Esophagus squamous epithelium (tissue), 5 donors: ENCODE measurements at regions not wholly inside any gene's neighbourhood (a gene's known extent, or its start where the extent isn't known, plus 50 kb on each side); places are given as distances from the start of the nearest gene placed in this dataset.

Source experiments
- DNase-seq: peaks from one replicate; lab custom pipeline; 2025; lab: John Stamatoyannopoulos, UW
- H3K27ac ChIP-seq, 4 donors: fragments of 200-600 bp; sonication (generic); one replicate each; pipeline ENCODE4 v1.5.1; 2016 to 2019; ENCODE audit warnings: mild to moderate bottlenecking in 1 of 4
- H3K27me3 ChIP-seq, 4 donors: fragments of 200-600 bp; sonication (generic); 1 replicate in 3 of 4; 2 replicates in 1 of 4; pipeline versions ENCODE4 v1.5.1 to v1.6.0; 2017 to 2021; ENCODE audit warnings: antibody characterized with exemption in 1 of 4
- H3K36me3 ChIP-seq, 3 donors: fragments of 200-600 bp; sonication (generic); one replicate each; pipeline ENCODE4 v1.5.1; 2016 to 2019
- H3K4me1 ChIP-seq, 3 donors: fragments of 200-600 bp; sonication (generic); one replicate each; pipeline ENCODE4 v1.5.1; 2017 to 2019
- H3K4me3 ChIP-seq, 4 donors: fragments of 200-600 bp; sonication (generic); 1 replicate in 3 of 4; 2 replicates in 1 of 4; pipeline ENCODE4 v1.5.1; 2016 to 2019; ENCODE audit warnings: mild to moderate bottlenecking in 2 of 4, moderate library complexity in 1 of 4
- H3K9me3 ChIP-seq, 3 donors: fragments of 200-600 bp; sonication (generic); one replicate each; pipeline ENCODE4 v1.5.1; 2016 to 2019
- POLR2A ChIP-seq, 4 donors: fragments of 450-650 bp; IDR thresholded peaks; one replicate each; pipeline ENCODE4 v1.6.1; 2017; ENCODE audit warnings: antibody characterized with exemption in 4 of 4, mild to moderate bottlenecking in 4 of 4, moderate library complexity in 3 of 4
- WGBS, 2 donors: methylation state at CpG; one replicate each; pipeline ENCODE4 v1.1.5; 2018; 5-methylcytosine and 5-hydroxymethylcytosine counted together
- intact Hi-C: fragments of 100-400 bp; cut with DNase I; formaldehyde crosslinking; loops from one replicate; pipeline ENCODE4 v1.15.0; 2022
- TF ChIP-seq, protein P1 (sequence below), 6 experiments: fragments of 450-650 bp in 4 of 6; fragments of 200-600 bp in 2 of 6; sonication (generic) in 2 of 6; IDR thresholded peaks; one replicate each; pipeline ENCODE4 v1.5.1; 2016 to 2019; ENCODE audit warnings: antibody characterized with exemption in 6 of 6, mild to moderate bottlenecking in 4 of 6, moderate library complexity in 4 of 6
- donor health status: DM: yes; HTN: yes; CAD: no.

DNA sequence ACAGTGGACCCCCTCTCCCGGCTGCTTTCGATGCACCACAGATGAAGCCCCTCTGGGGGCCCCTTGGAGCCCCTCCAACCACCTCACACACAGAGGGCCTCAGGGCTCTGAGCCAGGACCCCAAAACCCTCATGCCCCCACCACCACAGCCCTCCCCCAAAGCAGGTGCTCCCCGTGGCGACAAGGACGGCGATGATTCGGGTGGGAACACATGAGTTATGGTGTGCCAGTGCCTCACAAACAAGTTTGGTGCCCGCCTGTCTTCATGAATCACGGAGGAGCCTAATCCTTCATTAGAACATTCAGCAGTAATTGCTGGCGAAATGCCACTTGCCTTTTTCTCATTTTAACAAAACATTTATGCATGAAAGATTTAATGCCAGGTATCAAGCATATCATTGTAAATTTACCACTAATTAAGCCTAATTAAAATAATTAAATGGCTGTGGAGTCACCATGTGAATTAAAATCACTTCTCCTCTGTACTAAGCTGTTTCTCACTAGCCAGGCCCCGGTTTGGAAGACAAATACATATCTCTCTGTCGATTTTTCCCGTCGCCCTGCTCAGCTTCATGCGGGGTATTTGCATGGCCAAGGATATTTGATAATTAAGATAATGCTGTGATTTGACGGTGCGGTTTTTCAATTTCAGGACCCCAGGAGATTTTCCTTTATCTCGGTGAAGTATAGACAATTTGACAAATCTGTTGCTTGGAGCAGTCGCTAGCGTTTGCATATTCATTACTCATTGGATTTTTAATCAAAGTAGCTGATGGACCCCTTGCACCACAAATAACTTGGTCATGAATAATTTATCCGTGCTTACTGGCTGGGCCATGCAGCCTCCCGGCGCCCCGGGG, 157.0 kb downstream of the TLE3 start:
- TF ChIP-seq, protein P1, sequence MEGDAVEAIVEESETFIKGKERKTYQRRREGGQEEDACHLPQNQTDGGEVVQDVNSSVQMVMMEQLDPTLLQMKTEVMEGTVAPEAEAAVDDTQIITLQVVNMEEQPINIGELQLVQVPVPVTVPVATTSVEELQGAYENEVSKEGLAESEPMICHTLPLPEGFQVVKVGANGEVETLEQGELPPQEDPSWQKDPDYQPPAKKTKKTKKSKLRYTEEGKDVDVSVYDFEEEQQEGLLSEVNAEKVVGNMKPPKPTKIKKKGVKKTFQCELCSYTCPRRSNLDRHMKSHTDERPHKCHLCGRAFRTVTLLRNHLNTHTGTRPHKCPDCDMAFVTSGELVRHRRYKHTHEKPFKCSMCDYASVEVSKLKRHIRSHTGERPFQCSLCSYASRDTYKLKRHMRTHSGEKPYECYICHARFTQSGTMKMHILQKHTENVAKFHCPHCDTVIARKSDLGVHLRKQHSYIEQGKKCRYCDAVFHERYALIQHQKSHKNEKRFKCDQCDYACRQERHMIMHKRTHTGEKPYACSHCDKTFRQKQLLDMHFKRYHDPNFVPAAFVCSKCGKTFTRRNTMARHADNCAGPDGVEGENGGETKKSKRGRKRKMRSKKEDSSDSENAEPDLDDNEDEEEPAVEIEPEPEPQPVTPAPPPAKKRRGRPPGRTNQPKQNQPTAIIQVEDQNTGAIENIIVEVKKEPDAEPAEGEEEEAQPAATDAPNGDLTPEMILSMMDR (IDR thresholded peaks at IDR 0.05): no peak
- TF ChIP-seq POLR2A (IDR thresholded peaks at IDR 0.05): no peak
- no peak for DNase-seq

GRCh38 chr15:69941301-69941605, 156.5 kb downstream of the TLE3 start:
- intact Hi-C loops: no loop called here
- 95 to 97% methylated on average over 4 to 20 of the region's 20 CpGs for WGBS, 2 donors
- H3K27ac ChIP-seq: no peak overlapping the region
- no peak overlapping the region for H3K4me3 ChIP-seq
- no peaks in the 10 kb centered on the region for H3K9me3 ChIP-seq
- H3K4me1 ChIP-seq: peaks cover 0 to 6% (median 0%) of the 10 kb centered on the region in 3 donors
- TF ChIP-seq POLR2A (IDR thresholded peaks at IDR 0.05): no peak
- TF ChIP-seq, protein P1 (IDR thresholded peaks at IDR 0.05): no peak
- no peaks in the 10 kb centered on the region for H3K36me3 ChIP-seq
- no peak for DNase-seq
- H3K27me3 ChIP-seq: peaks cover 0 to 40% (median 0%) of the 10 kb centered on the region in 4 donors

More for the DNA sequence above, 157.0 kb downstream of the TLE3 start:
- Histone ChIP-seq H3K9me3 (peaks cover 0 to 3% (median 0%) of the 10 kb centered on the region in 3 donors), H3K36me3 (no peaks in the 10 kb centered on the region), H3K4me3 (no peak overlapping the region), H3K4me1 (peaks cover 0 to 6% (median 0%) of the 10 kb centered on the region in 3 donors), H3K27me3 (peaks cover 0 to 40% (median 0%) of the 10 kb centered on the region in 4 donors), H3K27ac (no peak overlapping the region)
- WGBS, 2 donors: 80 to 89% methylated on average over 15 to 22 of the region's 24 CpGs
- intact Hi-C loops: no loop called here

GRCh38 chr15:69941706-69942495, 155.8 kb downstream of the TLE3 start:
- no peak for DNase-seq
- intact Hi-C loops: no loop called here
- TF ChIP-seq POLR2A (IDR thresholded peaks at IDR 0.05): no peak
- TF ChIP-seq, protein P1 (IDR thresholded peaks at IDR 0.05): no peak
- peaks cover 0 to 40% (median 0%) of the 10 kb centered on the region in 4 donors for H3K27me3 ChIP-seq
- no peaks in the 10 kb centered on the region for H3K36me3 ChIP-seq
- H3K9me3 ChIP-seq: no peaks in the 10 kb centered on the region
- H3K4me1 ChIP-seq: peaks cover 0 to 6% (median 0%) of the 10 kb centered on the region in 3 donors
- 80 to 91% methylated on average over 10 of the region's 11 CpGs for WGBS, 2 donors
- H3K27ac ChIP-seq: no peak overlapping the region
- no peak overlapping the region for H3K4me3 ChIP-seq

- Histone ChIP-seq H3K9me3 (no peaks in the 10 kb centered on the region), H3K27me3 (peaks cover 0 to 40% (median 0%) of the 10 kb centered on the region in 4 donors), H3K4me3 (no peak overlapping the region), H3K27ac (no peak overlapping the region), H3K36me3 (no peaks in the 10 kb centered on the region), H3K4me1 (peaks cover 0 to 6% (median 0%) of the 10 kb centered on the region in 3 donors)
- TF ChIP-seq POLR2A (IDR thresholded peaks at IDR 0.05): no peak
- TF ChIP-seq, protein P1 (IDR thresholded peaks at IDR 0.05): no peak
- WGBS, 2 donors: 67 to 86% methylated on average over 1 of the region's 1 CpG
- DNase-seq: no peak
- intact Hi-C loops: no loop called here
These were observed 154.1 kb downstream of the TLE3 start for GRCh38 chr15:69943637-69944036.

GRCh38 chr15:69945729-69946128, 152.0 kb downstream of the TLE3 start:
- TF ChIP-seq, protein P1 (IDR thresholded peaks at IDR 0.05): no peak
- TF ChIP-seq POLR2A (IDR thresholded peaks at IDR 0.05): no peak
- Histone ChIP-seq H3K36me3 (no peaks in the 10 kb centered on the region), H3K27me3 (peaks cover 0 to 40% (median 0%) of the 10 kb centered on the region in 4 donors), H3K27ac (no peak overlapping the region), H3K4me3 (no peak overlapping the region), H3K9me3 (no peaks in the 10 kb centered on the region), H3K4me1 (peaks cover 0 to 1% (median 0%) of the 10 kb centered on the region in 3 donors)
- 82 to 91% methylated on average over 2 of the region's 2 CpGs for WGBS, 2 donors
- intact Hi-C loops: no loop called here
- DNase-seq: no peak
